DMS153 treated with DMSO at 0.1 percent for 48 hours (cell line): ENCODE measurements at regions not wholly inside any gene's neighbourhood (a gene's known extent, or its start where the extent isn't known, plus 50 kb on each side); places are given as distances from the start of the nearest gene placed in this dataset.
"Not testable (repeated sequence)": the region's sequence is repeated elsewhere in the genome, so short reads cannot be mapped to it uniquely, and the experiment has no call there.

Experiments
- DNase-seq: peaks from one replicate; lab custom pipeline; 2025; ENCODE audit not compliant: unreplicated experiment; lab: John Stamatoyannopoulos, UW

GRCh38 chr17:70912716-70913485 lies 743.6 kb downstream of the KCNJ2 start:
- DNase-seq, result no peak

- DNase-seq, result no peak
These were observed 747.1 kb downstream of the KCNJ2 start for GRCh38 chr17:70916469-70916868.

- DNase-seq, result no peak
These were observed 749.9 kb downstream of the KCNJ2 start for GRCh38 chr17:70919241-70919640.

GRCh38 chr17:70920416-70920815 lies 751.1 kb downstream of the KCNJ2 start:
- DNase-seq, result no peak

GRCh38 chr17:70922268-70922667 lies 752.9 kb downstream of the KCNJ2 start:
- DNase-seq, result no peak

GRCh38 chr17:70924776-70925175 lies 755.4 kb downstream of the KCNJ2 start:
- no peak for DNase-seq

- no peak for DNase-seq
These were observed 759.9 kb downstream of the KCNJ2 start for GRCh38 chr17:70929226-70929625.

- DNase-seq, result no peak
These were observed 764.9 kb downstream of the KCNJ2 start for GRCh38 chr17:70934231-70934630.

GRCh38 chr17:70934835-70935234 lies 765.5 kb downstream of the KCNJ2 start:
- DNase-seq, result no peak

- no peak for DNase-seq
These were observed 767.4 kb downstream of the KCNJ2 start for GRCh38 chr17:70936724-70937123.

GRCh38 chr17:70938336-70938735 lies 769.0 kb downstream of the KCNJ2 start:
- DNase-seq, result peak; percentile 77

GRCh38 chr17:70945386-70945785 lies 776.1 kb downstream of the KCNJ2 start:
- DNase-seq, result no peak

- DNase-seq, result no peak
These were observed 777.9 kb downstream of the KCNJ2 start for GRCh38 chr17:70947215-70947614.

GRCh38 chr17:70947636-70948565 lies 778.6 kb downstream of the KCNJ2 start:
- DNase-seq, result no peak

GRCh38 chr17:70953140-70953539 lies 783.8 kb downstream of the KCNJ2 start:
- DNase-seq, result not testable (repeated sequence)

- DNase-seq, result no peak
These were observed 786.1 kb downstream of the KCNJ2 start for GRCh38 chr17:70955441-70955840.

GRCh38 chr17:70956726-70957125 lies 787.4 kb downstream of the KCNJ2 start:
- DNase-seq, result no peak

GRCh38 chr17:70961341-70961740 lies 792.0 kb downstream of the KCNJ2 start:
- no peak for DNase-seq

- no peak for DNase-seq
These were observed 799.0 kb downstream of the KCNJ2 start for GRCh38 chr17:70968302-70968701.

GRCh38 chr17:70969521-70970034 lies 800.2 kb downstream of the KCNJ2 start:
- DNase-seq, result no peak

GRCh38 chr17:70976447-70976846 lies 807.1 kb downstream of the KCNJ2 start:
- DNase-seq, result peak; percentile 15

GRCh38 chr17:70984873-70985272 lies 815.5 kb downstream of the KCNJ2 start:
- no peak for DNase-seq
